Osteocyte (in vitro differentiated cells): ENCODE measurements at regions not wholly inside any gene's neighbourhood (a gene's known extent, or its start where the extent isn't known, plus 50 kb on each side); places are given as distances from the start of the nearest gene placed in this dataset.
"Not testable (repeated sequence)": the region's sequence is repeated elsewhere in the genome, so short reads cannot be mapped to it uniquely, and the experiment has no call there.

ENCODE experiments used
- DNase-seq: peaks from one replicate; pipeline ENCODE4 v3.0.0; 2021; ENCODE audit warnings: mixed read lengths; ENCODE audit not compliant: unreplicated experiment; ENCODE audit errors: extremely low spot score
- H3K27ac Mint-ChIP-seq: one replicate; pipeline ENCODE4 v1.8.0; 2021; ENCODE audit warnings: mild to moderate bottlenecking, mixed read lengths; ENCODE audit not compliant: unreplicated experiment
- H3K27me3 Mint-ChIP-seq: one replicate; pipeline ENCODE4 v1.8.0; 2021; ENCODE audit warnings: mixed read lengths; ENCODE audit not compliant: unreplicated experiment
- H3K36me3 Mint-ChIP-seq: one replicate; pipeline ENCODE4 v1.8.0; 2021; ENCODE audit warnings: mixed read lengths; ENCODE audit not compliant: unreplicated experiment
- H3K4me1 Mint-ChIP-seq: one replicate; pipeline ENCODE4 v1.8.0; 2021; ENCODE audit warnings: mixed read lengths; ENCODE audit not compliant: unreplicated experiment
- H3K4me3 Mint-ChIP-seq: one replicate; pipeline ENCODE4 v1.8.0; 2021; ENCODE audit warnings: mild to moderate bottlenecking, moderate library complexity, mixed read lengths; ENCODE audit not compliant: unreplicated experiment
- H3K9me3 Mint-ChIP-seq: one replicate; pipeline ENCODE4 v1.8.0; 2021; ENCODE audit warnings: mixed read lengths; ENCODE audit not compliant: unreplicated experiment
- CTCF ChIP-seq: fragments of 200-600 bp; sonication (generic); IDR thresholded peaks from 2 replicates; pipeline ENCODE4 v1.5.0; 2021; ENCODE audit warnings: antibody characterized with exemption, mild to moderate bottlenecking, moderate library complexity

- not testable (repeated sequence) for H3K4me1 Mint-ChIP-seq, H3K4me3 Mint-ChIP-seq, H3K9me3 Mint-ChIP-seq, H3K27me3 Mint-ChIP-seq, H3K27ac Mint-ChIP-seq, H3K36me3 Mint-ChIP-seq
- peak; percentile 1 for DNase-seq
- peak; percentile 12 for TF ChIP-seq CTCF
These were observed 115.3 kb upstream of the NBPF8 start for GRCh38 chr1:120299433-120300057.

GRCh38 chr1:120298487-120298886, 116.3 kb upstream of the NBPF8 start:
- not testable (repeated sequence) for H3K9me3 Mint-ChIP-seq, H3K27ac Mint-ChIP-seq, H3K4me3 Mint-ChIP-seq, DNase-seq, H3K36me3 Mint-ChIP-seq, H3K4me1 Mint-ChIP-seq, H3K27me3 Mint-ChIP-seq

GRCh38 chr1:120297345-120297953, 117.4 kb upstream of the NBPF8 start:
- not testable (repeated sequence) for H3K4me3 Mint-ChIP-seq, H3K27ac Mint-ChIP-seq, H3K36me3 Mint-ChIP-seq, H3K4me1 Mint-ChIP-seq, H3K9me3 Mint-ChIP-seq, DNase-seq, H3K27me3 Mint-ChIP-seq

GRCh38 chr1:120290105-120290504, 113.8 kb upstream of the SEC22B start:
- not testable (repeated sequence) for DNase-seq, H3K4me1 Mint-ChIP-seq, H3K9me3 Mint-ChIP-seq, H3K36me3 Mint-ChIP-seq, H3K27me3 Mint-ChIP-seq, H3K4me3 Mint-ChIP-seq, H3K27ac Mint-ChIP-seq

- H3K4me1 Mint-ChIP-seq, H3K27ac Mint-ChIP-seq, H3K36me3 Mint-ChIP-seq, H3K27me3 Mint-ChIP-seq, H3K9me3 Mint-ChIP-seq, DNase-seq, H3K4me3 Mint-ChIP-seq: not testable (repeated sequence)
These were observed 113.3 kb upstream of the SEC22B start for GRCh38 chr1:120289601-120290074.

GRCh38 chr1:120288814-120289600, 112.7 kb upstream of the SEC22B start:
- H3K27ac Mint-ChIP-seq, H3K9me3 Mint-ChIP-seq, DNase-seq: not testable (repeated sequence)

GRCh38 chr1:120288167-120288566, 111.8 kb upstream of the SEC22B start:
- not testable (repeated sequence) for H3K4me3 Mint-ChIP-seq, H3K4me1 Mint-ChIP-seq, H3K27me3 Mint-ChIP-seq, H3K9me3 Mint-ChIP-seq, H3K27ac Mint-ChIP-seq, DNase-seq, H3K36me3 Mint-ChIP-seq

More at GRCh38 chr1:120288814-120289600, 112.7 kb upstream of the SEC22B start:
- not testable (repeated sequence) for H3K4me3 Mint-ChIP-seq, H3K4me1 Mint-ChIP-seq, H3K27me3 Mint-ChIP-seq, H3K36me3 Mint-ChIP-seq

GRCh38 chr1:120282744-120283464, 106.6 kb upstream of the SEC22B start:
- H3K4me3 Mint-ChIP-seq, H3K9me3 Mint-ChIP-seq, DNase-seq, H3K27me3 Mint-ChIP-seq, H3K4me1 Mint-ChIP-seq, H3K27ac Mint-ChIP-seq, H3K36me3 Mint-ChIP-seq: not testable (repeated sequence)

- not testable (repeated sequence) for DNase-seq, H3K9me3 Mint-ChIP-seq, H3K4me3 Mint-ChIP-seq, H3K4me1 Mint-ChIP-seq, H3K27me3 Mint-ChIP-seq, H3K36me3 Mint-ChIP-seq, H3K27ac Mint-ChIP-seq
These were observed 101.9 kb upstream of the SEC22B start for GRCh38 chr1:120278259-120278610.

- not testable (repeated sequence) for H3K36me3 Mint-ChIP-seq, H3K27ac Mint-ChIP-seq, H3K4me3 Mint-ChIP-seq, DNase-seq, H3K9me3 Mint-ChIP-seq, H3K4me1 Mint-ChIP-seq, H3K27me3 Mint-ChIP-seq
These were observed 101.3 kb upstream of the SEC22B start for GRCh38 chr1:120277428-120278258.
